ENCODE measurements at regions not wholly inside any gene's neighbourhood (a gene's known extent, or its start where the extent isn't known, plus 50 kb on each side); places are given as distances from the start of the nearest gene placed in this dataset.
"Not testable (repeated sequence)": the region's sequence is repeated elsewhere in the genome, so short reads cannot be mapped to it uniquely, and the experiment has no call there.

- no peak for DNase-seq (ENCODE audit: low read depth, low spot score)
- H3K27ac ChIP-seq, result no peak overlapping the region
Observed at GRCh38 chr10:3404381-3404780, 231.8 kb upstream of the PITRM1 start.

- H3K27ac ChIP-seq, result no peak overlapping the region
Observed at GRCh38 chr10:3402187-3402751, 229.7 kb upstream of the PITRM1 start.

GRCh38 chr10:3401491-3401938 lies 228.9 kb upstream of the PITRM1 start:
- no peak for DNase-seq (ENCODE audit: low read depth, low spot score)

More at GRCh38 chr10:3402187-3402751, 229.7 kb upstream of the PITRM1 start:
- DNase-seq (ENCODE audit: low read depth, low spot score), result no peak

GRCh38 chr10:3400348-3400747 lies 227.8 kb upstream of the PITRM1 start:
- H3K27ac ChIP-seq, result no peak overlapping the region
- no peak for DNase-seq (ENCODE audit: low read depth, low spot score)

More at GRCh38 chr10:3401491-3401938, 228.9 kb upstream of the PITRM1 start:
- H3K27ac ChIP-seq, result no peak overlapping the region

DNA sequence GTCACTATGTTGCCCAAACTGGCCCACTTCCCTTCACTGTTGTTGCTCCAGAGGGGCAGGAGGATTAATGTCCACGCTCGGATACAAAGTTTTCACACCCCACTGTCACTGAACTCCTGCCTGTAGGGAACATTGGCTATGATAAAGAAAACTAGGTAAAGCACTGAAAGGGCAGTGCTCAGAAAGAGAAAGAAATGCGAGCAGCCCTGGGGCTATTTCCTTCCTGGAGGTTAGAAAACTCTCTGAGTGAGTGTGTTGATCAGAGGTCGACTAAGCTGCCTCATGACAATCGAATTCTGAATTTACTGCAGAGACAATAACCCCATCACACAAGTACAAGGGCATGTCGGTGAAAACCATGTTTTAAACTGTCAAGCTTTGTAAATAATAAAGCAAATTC lies 227.2 kb upstream of the PITRM1 start:
- no peak for DNase-seq (ENCODE audit: low read depth, low spot score)
- H3K27ac ChIP-seq, result no peak overlapping the region

DNA sequence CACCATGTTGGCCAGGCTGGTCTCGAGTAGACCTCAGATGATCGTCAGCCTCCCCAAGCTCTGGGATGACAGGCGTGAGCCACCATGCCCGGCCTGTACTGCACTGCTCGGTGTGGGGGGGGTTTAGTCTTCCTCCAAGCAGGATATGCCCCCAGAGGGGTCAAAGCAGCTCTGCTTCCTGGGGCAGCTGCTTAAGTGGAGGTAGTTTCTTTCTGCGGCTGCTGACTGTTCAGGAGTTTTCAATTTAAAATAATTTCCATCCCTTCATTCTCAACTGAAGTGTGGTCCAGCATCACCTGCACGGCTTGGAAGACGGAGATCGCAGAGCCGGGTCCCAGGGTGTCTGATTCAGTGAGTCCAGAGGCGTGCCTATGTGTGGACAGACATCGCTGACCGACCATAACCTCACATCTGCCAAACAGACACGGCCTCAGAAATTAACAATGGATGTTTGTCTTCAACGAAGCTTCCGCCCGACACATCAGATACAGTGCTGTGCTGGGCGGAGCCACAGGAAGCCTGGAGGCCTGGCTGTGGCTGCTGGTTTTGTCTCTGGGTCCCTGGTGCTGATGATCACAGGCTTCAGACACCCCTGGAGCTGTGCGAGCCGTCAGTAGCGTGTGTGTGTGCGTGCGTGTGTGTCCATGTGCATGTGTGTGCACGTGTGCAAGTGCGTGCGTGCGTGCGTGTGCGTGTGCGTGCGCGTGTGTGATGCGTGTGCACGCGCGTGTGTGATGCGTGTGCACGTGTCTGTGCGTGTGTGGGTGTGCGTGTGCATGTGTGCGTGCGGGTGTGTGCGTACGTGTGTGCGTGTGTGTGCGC lies 226.5 kb upstream of the PITRM1 start:
- H3K27ac ChIP-seq, result no peak overlapping the region
- DNase-seq (ENCODE audit: low read depth, low spot score), result no peak

- DNase-seq (ENCODE audit: low read depth, low spot score), result no peak
Observed at GRCh38 chr10:3397846-3398245, 225.3 kb upstream of the PITRM1 start.

GRCh38 chr10:3397231-3397630 lies 224.6 kb upstream of the PITRM1 start:
- no peak for DNase-seq (ENCODE audit: low read depth, low spot score)
- H3K27ac ChIP-seq, result no peak overlapping the region

More at GRCh38 chr10:3397846-3398245, 225.3 kb upstream of the PITRM1 start:
- no peak overlapping the region for H3K27ac ChIP-seq

DNA sequence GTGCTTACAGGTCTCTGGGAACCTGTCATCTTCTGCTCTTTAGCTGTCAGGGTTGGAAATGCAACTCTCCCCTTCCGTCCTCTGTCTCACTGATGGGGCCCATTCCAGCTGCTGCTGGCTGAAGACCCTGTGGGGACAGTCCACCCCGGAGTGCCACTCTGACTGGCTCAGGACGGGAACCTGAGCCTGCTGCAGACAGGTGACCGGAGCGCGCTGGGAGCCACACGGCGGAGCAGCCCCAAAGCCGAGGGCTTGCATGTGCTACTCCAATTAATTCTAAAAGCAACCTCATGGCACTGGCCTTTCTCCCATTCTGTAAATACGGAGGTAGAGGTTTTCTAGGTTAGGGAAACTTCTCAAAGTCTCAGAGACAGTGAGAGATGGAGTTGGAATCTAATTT lies 223.5 kb upstream of the PITRM1 start:
- DNase-seq (ENCODE audit: low read depth, low spot score), result no peak
- no peak overlapping the region for H3K27ac ChIP-seq

DNA sequence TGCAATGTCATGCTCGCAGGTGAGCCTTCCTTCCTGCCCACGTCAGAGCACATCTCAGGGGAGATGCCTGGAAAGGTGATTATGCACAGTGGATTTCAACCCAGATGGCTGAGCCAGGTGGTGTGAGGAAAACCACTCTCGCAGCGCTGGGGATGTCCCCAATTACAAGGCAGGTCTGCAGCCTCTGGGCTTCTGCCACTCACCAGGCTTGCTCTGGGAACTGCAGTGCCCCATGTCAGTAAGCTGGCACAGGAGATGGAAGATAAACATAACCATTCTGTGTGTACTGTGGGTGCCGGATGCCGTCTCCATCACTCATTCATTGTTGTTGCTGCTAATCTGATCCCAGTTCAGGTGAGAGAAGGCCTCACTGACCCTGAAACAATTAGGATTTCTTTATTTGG lies 222.9 kb upstream of the PITRM1 start:
- DNase-seq (ENCODE audit: low read depth, low spot score), result no peak
- H3K27ac ChIP-seq, result no peak overlapping the region

GRCh38 chr10:3395041-3395440 lies 222.5 kb upstream of the PITRM1 start:
- DNase-seq (ENCODE audit: low read depth, low spot score), result no peak

DNA sequence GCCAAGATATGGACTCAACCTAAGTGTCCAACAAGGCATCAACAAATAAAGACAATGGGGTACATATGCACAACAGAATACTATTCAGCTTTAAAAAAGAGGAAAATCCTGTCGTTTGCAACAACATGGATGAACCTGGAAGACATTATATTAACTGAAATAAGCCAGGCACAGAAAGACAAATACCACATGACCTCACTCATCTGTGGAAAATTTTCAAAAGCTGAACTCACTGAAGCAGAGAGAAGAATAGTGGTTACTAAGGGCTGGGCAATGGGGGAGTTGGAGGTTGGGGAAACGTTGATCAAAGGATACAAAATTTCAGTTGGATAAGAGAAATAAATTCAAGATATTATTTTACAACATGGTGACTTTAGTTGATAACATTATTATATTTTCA lies 221.4 kb upstream of the PITRM1 start:
- DNase-seq (ENCODE audit: low read depth, low spot score), result no peak

More at GRCh38 chr10:3395041-3395440, 222.5 kb upstream of the PITRM1 start:
- H3K27ac ChIP-seq, result no peak overlapping the region

DNA sequence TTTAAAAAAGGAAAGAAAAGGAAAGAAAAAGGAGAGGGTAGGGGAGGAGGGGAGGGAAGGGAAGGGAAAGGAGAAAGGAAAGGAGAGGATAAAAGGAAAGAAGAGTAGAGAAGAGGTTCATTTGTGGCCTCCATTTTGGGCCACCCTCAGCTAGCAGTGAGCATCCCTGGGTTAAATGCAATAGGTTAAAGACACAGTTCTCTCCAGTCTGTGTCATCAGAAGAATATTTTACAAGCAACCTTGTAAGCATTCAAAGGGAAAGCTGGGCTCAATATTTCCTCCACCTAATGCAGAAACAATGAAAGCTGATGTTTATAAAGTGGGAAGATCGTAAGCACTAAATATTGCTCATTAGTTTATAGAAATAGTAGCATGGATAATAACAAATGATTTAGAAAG lies 219.1 kb upstream of the PITRM1 start:
- H3K27ac ChIP-seq, result no peak overlapping the region
- no peak for DNase-seq (ENCODE audit: low read depth, low spot score)

More for the DNA sequence above, 221.4 kb upstream of the PITRM1 start:
- no peak overlapping the region for H3K27ac ChIP-seq

DNA sequence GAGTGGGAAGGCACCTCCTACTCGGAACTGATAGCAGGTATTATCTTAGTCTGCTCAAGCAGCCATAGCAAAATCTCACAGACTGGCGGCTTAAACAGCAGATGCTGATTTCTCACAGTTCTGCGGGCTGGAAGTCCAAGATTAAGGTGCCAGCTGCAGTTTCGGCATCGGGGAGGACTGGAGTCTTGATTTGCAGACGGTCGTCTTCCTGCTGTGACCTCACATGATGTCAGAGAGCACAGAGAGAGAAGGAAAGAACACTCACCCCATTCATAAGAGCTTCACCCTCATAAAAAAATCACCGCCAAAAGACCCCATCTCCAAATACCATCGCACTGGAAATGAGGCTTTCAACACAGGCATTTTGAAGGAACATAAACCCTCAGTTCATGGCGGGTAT lies 216.5 kb upstream of the PITRM1 start:
- no peak overlapping the region for H3K27ac ChIP-seq
- DNase-seq (ENCODE audit: low read depth, low spot score), result no peak

- H3K27ac ChIP-seq, result no peak overlapping the region
- DNase-seq (ENCODE audit: low read depth, low spot score), result no peak
Observed at GRCh38 chr10:3385487-3385886, 212.9 kb upstream of the PITRM1 start.

DNA sequence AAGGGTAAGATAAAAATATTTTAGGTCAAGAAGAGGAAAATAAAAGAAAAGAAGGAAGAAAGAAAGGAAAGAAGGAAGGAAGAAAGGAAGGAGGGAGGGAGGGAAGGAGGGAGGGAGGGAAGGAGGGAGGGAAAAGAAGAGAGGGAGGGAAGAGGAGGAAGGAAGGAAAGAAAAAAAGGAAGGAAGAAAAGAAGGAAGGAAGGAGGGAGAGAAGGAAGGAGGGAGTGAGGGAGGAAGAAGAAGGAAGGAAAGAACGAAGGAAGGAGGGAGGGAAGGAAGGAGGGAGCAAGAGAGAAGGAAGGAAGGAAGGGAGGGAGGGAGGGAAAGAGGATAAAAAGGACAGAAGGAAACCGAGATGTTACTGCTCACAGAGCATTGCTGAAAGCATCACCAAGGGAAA lies 209.5 kb upstream of the PITRM1 start:
- DNase-seq (ENCODE audit: low read depth, low spot score), result no peak
- H3K27ac ChIP-seq, result no peak overlapping the region

- no peak for DNase-seq (ENCODE audit: low read depth, low spot score)
- no peak overlapping the region for H3K27ac ChIP-seq
Observed at GRCh38 chr10:3380406-3381050, 207.9 kb upstream of the PITRM1 start.

DNA sequence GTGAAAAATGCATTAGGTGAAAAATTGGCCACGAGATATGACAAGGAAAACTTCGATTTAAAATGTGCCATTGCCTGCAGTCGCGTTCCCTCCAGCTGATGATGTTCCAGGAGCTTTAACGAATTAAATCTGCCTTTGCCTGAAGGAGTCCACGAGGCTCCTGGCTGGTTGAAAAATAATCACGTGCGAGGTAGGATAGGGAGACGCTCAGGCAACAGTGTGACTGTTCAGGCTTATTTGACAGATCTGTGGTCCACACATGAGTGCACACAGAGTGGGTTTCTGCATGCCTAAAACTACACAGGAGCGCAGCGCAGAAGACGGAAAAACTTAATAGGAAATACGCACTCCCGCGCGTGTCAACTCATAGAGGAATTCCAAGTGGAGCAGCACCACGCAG lies 204.0 kb upstream of the PITRM1 start:
- no peak for DNase-seq (ENCODE audit: low read depth, low spot score)
- H3K27ac ChIP-seq, result no peak overlapping the region

GRCh38 chr10:3375505-3375904 lies 202.9 kb upstream of the PITRM1 start:
- H3K27ac ChIP-seq, result no peak overlapping the region
- DNase-seq (ENCODE audit: low read depth, low spot score), result no peak

- DNase-seq (ENCODE audit: low read depth, low spot score), result no peak
- H3K27ac ChIP-seq, result no peak overlapping the region
Observed at GRCh38 chr10:3374914-3375313, 202.3 kb upstream of the PITRM1 start.

DNA sequence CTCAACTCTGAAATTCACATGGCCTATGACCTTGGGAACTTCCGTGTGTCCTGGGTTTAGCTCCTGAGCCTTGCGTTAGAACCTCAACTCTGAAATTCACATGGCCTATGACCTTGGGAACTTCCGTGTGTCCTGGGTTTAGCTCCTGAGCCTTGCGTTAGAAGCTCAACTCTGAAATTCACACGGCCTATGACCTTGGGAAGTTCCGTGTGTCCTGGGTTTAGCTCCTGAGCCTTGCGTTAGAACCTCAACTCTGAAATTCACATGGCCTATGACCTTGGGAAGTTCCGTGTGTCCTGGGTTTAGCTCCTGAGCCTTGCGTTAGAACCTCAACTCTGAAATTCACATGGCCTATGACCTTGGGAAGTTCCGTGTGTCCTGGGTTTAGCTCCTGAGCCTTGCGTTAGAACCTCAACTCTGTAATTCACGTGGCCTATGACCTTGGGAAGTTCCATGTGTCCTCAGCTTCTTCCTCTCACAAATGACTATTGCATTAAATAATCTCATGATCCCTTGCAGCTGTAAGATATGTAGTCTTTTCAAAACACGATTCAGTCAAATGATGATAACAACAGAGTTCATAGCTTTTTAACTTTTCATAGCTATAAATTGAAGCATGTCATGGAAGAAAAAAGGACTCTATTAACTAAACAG lies 200.9 kb upstream of the PITRM1 start:
- not testable (repeated sequence) for DNase-seq (ENCODE audit: low read depth, low spot score); H3K27ac ChIP-seq

Data from epithelial cell of prostate (primary cell).